WTC11 (cell line): ENCODE measurements at regions not wholly inside any gene's neighbourhood (a gene's known extent, or its start where the extent isn't known, plus 50 kb on each side); places are given as distances from the start of the nearest gene placed in this dataset.

ENCODE experiments used
- AR ChIP-seq: fragments of 250-450 bp; sonication (Bioruptor Pico); IDR thresholded peaks from 2 replicates; pipeline ENCODE4 v1.9.0; 2021; ENCODE audit warnings: mild to moderate bottlenecking
- CREB1 ChIP-seq: sonication (generic); formaldehyde crosslinking; IDR thresholded peaks from 2 replicates; pipeline ENCODE4 v1.8.0; 2023; ENCODE audit warnings: mild to moderate bottlenecking, missing genetic modification reagents
- CREM ChIP-seq: sonication (generic); formaldehyde crosslinking; IDR thresholded peaks from 2 replicates; pipeline ENCODE4 v1.8.1; 2022; ENCODE audit warnings: mild to moderate bottlenecking, missing genetic modification reagents, moderate library complexity
- CTCF ChIP-seq: fragments of 200-600 bp; IDR thresholded peaks from 2 replicates; pipeline ENCODE4 v1.8.0; 2022; ENCODE audit warnings: antibody characterized with exemption
- ESRRA ChIP-seq: sonication (generic); formaldehyde crosslinking; IDR thresholded peaks from 2 replicates; pipeline ENCODE4 v1.8.1; 2022; ENCODE audit warnings: mild to moderate bottlenecking, missing genetic modification reagents, borderline replicate concordance
- FOXJ3 ChIP-seq: sonication (generic); formaldehyde crosslinking; IDR thresholded peaks from 2 replicates; pipeline ENCODE4 v1.9.0; 2021; ENCODE audit warnings: missing genetic modification reagents, mild to moderate bottlenecking, borderline replicate concordance
- IRF1 ChIP-seq: sonication (generic); formaldehyde crosslinking; IDR thresholded peaks from 2 replicates; pipeline ENCODE4 v1.8.0; 2023; ENCODE audit warnings: missing genetic modification reagents
- MLX ChIP-seq: sonication (generic); formaldehyde crosslinking; IDR thresholded peaks from 2 replicates; pipeline ENCODE4 v1.8.1; 2023; ENCODE audit warnings: mild to moderate bottlenecking, missing genetic modification reagents, moderate library complexity
- NR3C1 ChIP-seq: sonication (generic); formaldehyde crosslinking; conservative IDR thresholded peaks from 2 replicates; pipeline ENCODE4 v1.8.1; 2023; ENCODE audit warnings: low read depth, mild to moderate bottlenecking, missing genetic modification reagents
- PREB ChIP-seq: sonication (generic); formaldehyde crosslinking; IDR thresholded peaks from 2 replicates; pipeline ENCODE4 v1.8.1; 2022; ENCODE audit warnings: mild to moderate bottlenecking, missing genetic modification reagents, moderate library complexity, borderline replicate concordance
- SMAD3 ChIP-seq: sonication (generic); formaldehyde crosslinking; IDR thresholded peaks from 2 replicates; pipeline ENCODE4 v1.8.0; 2022; ENCODE audit warnings: missing genetic modification reagents, mild to moderate bottlenecking, borderline replicate concordance
- SMAD4 ChIP-seq: sonication (generic); formaldehyde crosslinking; IDR thresholded peaks from 2 replicates; pipeline ENCODE4 v1.8.0; 2022; ENCODE audit warnings: mild to moderate bottlenecking, missing genetic modification reagents
- TEAD4 ChIP-seq: sonication (generic); formaldehyde crosslinking; IDR thresholded peaks from 2 replicates; pipeline ENCODE4 v1.8.0; 2022; ENCODE audit warnings: mild to moderate bottlenecking, missing genetic modification reagents
- ZSCAN18 ChIP-seq: fragments of 250-450 bp; sonication (Bioruptor Pico); IDR thresholded peaks from 2 replicates; pipeline ENCODE4 v2.1.2; 2022; ENCODE audit warnings: mild to moderate bottlenecking, moderate library complexity

GRCh38 chr10:36676321-36676720 is 449.1 kb upstream of the ANKRD30A start:
- no peak for TF ChIP-seq TEAD4 (CRISPR knock-in tag)
- no peak for TF ChIP-seq AR (CRISPR knock-in tag)
- no peak for TF ChIP-seq CTCF
- TF ChIP-seq NR3C1, result no peak
- no peak for TF ChIP-seq IRF1 (CRISPR knock-in tag)
- no peak for TF ChIP-seq SMAD3 (CRISPR knock-in tag)
- TF ChIP-seq CREB1, result no peak
- TF ChIP-seq PREB, result no peak
- TF ChIP-seq ZSCAN18 (CRISPR knock-in tag), result no peak
- no peak for TF ChIP-seq ESRRA (CRISPR knock-in tag)
- TF ChIP-seq MLX (CRISPR knock-in tag), result no peak
- no peak for TF ChIP-seq FOXJ3
- no peak for TF ChIP-seq SMAD4 (CRISPR knock-in tag)
- no peak for TF ChIP-seq CREM (CRISPR knock-in tag)
